ENCODE measurements at regions not wholly inside any gene's neighbourhood (a gene's known extent, or its start where the extent isn't known, plus 50 kb on each side); places are given as distances from the start of the nearest gene placed in this dataset.

GRCh38 chr7:47128700-47129099 is 453.2 kb downstream of the TNS3 start:
- TF ChIP-seq CTCF (IDR thresholded peaks at IDR 0.05) = no peak
- TF ChIP-seq EZH2 (IDR thresholded peaks at IDR 0.05; ENCODE audit: borderline replicate concordance, insufficient read depth, low read depth, low read length, poor library complexity, severe bottlenecking) = no peak
